ENCODE measurements at regions not wholly inside any gene's neighbourhood (a gene's known extent, or its start where the extent isn't known, plus 50 kb on each side); places are given as distances from the start of the nearest gene placed in this dataset.

DNA sequence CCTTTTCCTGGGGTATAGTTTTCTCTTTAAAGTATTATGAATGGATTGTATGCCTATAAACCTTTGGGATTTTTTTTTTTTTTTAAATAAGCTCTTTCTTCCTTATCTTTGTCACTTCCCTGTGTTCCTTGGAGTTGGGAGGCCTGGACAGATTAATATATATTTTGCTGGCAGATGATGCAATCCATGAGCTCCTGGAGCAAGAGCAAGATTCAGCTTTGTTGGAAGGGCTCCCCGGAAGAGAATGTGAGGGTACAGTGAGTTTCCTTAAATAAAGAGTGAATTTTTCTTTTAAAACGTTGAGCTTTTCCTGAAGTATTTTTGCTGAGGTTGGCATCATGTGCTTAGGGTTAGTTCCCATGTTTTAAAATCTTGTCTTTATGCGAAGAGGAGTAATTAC, 98.7 kb upstream of the SLC28A3 start:
- in situ Hi-C loops (cut with MboI; ENCODE audit: low pct_unique_long_range_greater_than_20kb, low sequenced_read_pairs, unreplicated experiment), result no loop called here
- TF ChIP-seq, protein P1, sequence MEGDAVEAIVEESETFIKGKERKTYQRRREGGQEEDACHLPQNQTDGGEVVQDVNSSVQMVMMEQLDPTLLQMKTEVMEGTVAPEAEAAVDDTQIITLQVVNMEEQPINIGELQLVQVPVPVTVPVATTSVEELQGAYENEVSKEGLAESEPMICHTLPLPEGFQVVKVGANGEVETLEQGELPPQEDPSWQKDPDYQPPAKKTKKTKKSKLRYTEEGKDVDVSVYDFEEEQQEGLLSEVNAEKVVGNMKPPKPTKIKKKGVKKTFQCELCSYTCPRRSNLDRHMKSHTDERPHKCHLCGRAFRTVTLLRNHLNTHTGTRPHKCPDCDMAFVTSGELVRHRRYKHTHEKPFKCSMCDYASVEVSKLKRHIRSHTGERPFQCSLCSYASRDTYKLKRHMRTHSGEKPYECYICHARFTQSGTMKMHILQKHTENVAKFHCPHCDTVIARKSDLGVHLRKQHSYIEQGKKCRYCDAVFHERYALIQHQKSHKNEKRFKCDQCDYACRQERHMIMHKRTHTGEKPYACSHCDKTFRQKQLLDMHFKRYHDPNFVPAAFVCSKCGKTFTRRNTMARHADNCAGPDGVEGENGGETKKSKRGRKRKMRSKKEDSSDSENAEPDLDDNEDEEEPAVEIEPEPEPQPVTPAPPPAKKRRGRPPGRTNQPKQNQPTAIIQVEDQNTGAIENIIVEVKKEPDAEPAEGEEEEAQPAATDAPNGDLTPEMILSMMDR (IDR thresholded peaks at IDR 0.05; ENCODE audit: extremely low read depth, insufficient read depth, missing control alignments), result no peak
- DNase-seq (ENCODE audit: low spot score), result no peak

DNA sequence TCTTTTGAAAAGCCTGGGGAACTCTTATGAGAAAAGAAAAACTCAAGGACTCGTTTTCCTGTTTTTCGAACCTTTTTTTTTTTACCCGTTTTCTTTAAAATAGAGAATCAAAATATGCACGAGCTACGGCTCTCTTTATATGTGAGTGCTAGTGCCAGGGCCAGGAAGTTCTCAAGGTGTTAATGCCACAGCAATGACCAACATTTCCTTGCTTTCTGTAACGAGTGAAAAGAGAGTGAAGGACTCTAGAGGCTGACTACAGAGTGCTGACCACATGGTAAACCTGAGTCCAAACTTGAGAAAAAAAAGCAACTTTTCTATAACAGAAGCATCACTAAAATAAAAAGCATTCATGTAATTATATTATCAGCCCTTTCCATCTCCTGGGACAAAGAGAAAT, 102.2 kb upstream of the SLC28A3 start:
- TF ChIP-seq, protein P1 (IDR thresholded peaks at IDR 0.05; ENCODE audit: extremely low read depth, insufficient read depth, missing control alignments), result no peak
- DNase-seq (ENCODE audit: low spot score), result no peak
- in situ Hi-C loops (cut with MboI; ENCODE audit: low pct_unique_long_range_greater_than_20kb, low sequenced_read_pairs, unreplicated experiment), result no loop called here

DNA sequence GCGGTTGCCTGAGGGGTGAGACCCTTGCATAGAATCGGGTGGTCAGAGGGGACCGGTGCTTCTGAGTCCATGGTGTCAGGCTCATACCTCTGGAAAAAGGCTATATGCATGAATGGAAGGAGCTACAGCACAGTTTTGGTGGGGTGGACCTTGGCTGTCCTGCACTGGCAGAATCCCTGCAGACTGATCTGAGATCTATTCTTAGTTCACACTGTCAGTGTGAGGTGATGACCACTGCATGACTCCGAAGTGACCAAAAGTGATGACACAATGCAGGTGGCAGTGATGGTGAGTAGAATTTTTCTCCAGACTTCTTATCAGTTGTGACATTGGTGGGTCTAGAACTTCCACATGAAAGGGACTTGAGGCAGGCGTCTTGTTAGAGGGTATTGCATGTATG, 105.2 kb upstream of the SLC28A3 start:
- no peak for DNase-seq (ENCODE audit: low spot score)
- in situ Hi-C loops (cut with MboI; ENCODE audit: low pct_unique_long_range_greater_than_20kb, low sequenced_read_pairs, unreplicated experiment), result no loop called here
- TF ChIP-seq, protein P1 (IDR thresholded peaks at IDR 0.05; ENCODE audit: extremely low read depth, insufficient read depth, missing control alignments), result no peak

DNA sequence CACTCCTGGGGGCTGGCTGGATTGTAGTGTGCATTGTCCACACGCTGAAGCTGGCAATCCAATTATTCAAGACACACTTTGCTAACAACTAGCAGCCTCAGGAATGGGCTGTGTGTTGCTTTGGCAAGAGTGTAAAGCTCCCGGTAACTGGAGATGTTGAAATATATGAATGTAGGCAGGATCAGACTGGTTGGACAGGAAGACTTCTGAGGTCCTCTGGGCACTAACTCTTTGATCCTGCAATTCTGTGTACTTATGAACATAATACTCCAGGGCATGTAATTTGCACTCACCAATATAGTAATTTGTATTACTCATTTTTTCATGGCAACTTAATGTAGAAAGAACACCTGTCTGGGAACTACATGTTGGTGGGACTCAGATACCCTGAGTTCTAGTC, 106.7 kb upstream of the SLC28A3 start:
- no peak for DNase-seq (ENCODE audit: low spot score)
- in situ Hi-C loops (cut with MboI; ENCODE audit: low pct_unique_long_range_greater_than_20kb, low sequenced_read_pairs, unreplicated experiment), result no loop called here
- TF ChIP-seq, protein P1 (IDR thresholded peaks at IDR 0.05; ENCODE audit: extremely low read depth, insufficient read depth, missing control alignments), result no peak

DNA sequence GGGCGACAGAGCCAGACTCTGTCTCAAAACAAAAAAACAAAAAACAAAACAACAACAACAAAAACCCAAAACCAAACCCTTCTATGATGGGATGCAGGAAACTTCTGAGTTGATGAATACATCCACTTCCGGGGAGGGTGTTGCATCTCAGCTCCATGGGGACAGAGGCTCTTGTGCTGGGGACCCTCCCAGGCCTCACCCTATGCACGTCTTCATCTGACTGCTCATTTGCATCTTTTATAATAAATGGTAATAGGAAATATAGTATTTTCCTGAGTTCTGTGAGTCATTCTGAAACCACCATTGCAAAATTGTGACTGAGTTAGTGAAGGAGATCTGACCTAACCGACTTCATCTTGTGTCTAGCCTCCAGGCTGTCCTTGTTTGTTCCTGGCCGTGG, 109.5 kb upstream of the SLC28A3 start:
- in situ Hi-C loops (cut with MboI; ENCODE audit: low pct_unique_long_range_greater_than_20kb, low sequenced_read_pairs, unreplicated experiment), result no loop called here
- no peak for DNase-seq (ENCODE audit: low spot score)
- TF ChIP-seq, protein P1 (IDR thresholded peaks at IDR 0.05; ENCODE audit: extremely low read depth, insufficient read depth, missing control alignments), result no peak

DNA sequence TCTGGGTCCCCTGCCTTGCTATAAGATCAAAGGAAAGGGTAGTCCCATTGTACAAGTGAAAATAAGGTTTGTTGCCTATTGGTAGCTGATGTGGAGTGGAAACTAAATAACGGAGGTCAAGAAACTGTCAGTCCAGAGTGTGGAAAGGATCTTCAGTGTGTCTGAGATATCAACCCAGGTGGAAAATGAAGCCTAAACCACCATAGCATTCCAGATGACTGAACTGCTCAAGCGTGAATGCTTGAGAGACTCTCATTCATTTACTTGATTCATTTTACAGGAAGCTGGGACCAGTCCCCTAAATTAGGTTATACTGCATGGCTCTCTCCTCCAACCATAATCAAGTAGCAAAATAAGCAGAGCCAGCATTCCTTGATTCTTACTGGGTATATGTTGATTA, 116.0 kb upstream of the SLC28A3 start:
- in situ Hi-C loops (cut with MboI; ENCODE audit: low pct_unique_long_range_greater_than_20kb, low sequenced_read_pairs, unreplicated experiment), result no loop called here
- no peak for DNase-seq (ENCODE audit: low spot score)
- TF ChIP-seq, protein P1 (IDR thresholded peaks at IDR 0.05; ENCODE audit: extremely low read depth, insufficient read depth, missing control alignments), result no peak

DNA sequence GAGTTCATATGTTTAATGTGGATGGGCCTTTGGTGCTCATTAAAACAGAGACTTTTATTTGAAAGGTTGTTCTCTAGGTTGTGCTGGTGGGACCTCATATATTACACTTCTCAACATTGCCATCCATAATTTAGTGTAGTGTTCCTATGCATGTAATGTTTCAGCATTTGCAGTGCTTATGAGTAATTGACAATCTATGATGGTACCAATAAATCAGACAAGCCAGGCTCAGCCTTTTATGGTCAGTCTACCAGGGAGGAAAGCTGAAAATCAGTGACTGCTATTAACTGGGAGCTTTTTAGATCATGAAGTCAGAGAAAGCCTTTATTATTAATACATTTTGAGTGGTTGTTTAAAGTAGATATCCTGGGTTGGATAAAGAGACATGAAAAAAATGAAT, 120.1 kb upstream of the SLC28A3 start:
- no peak for DNase-seq (ENCODE audit: low spot score)
- in situ Hi-C loops (cut with MboI; ENCODE audit: low pct_unique_long_range_greater_than_20kb, low sequenced_read_pairs, unreplicated experiment), result no loop called here
- TF ChIP-seq, protein P1 (IDR thresholded peaks at IDR 0.05; ENCODE audit: extremely low read depth, insufficient read depth, missing control alignments), result no peak

Measured in GM13977 (cell line).